Neutrophil (primary cell): ENCODE measurements at regions not wholly inside any gene's neighbourhood (a gene's known extent, or its start where the extent isn't known, plus 50 kb on each side); places are given as distances from the start of the nearest gene placed in this dataset.

Experiments used
- H3K27ac ChIP-seq: fragments of 200-600 bp; sonication (generic); 2 replicates; pipeline ENCODE4 v1.5.1; 2016; ENCODE audit warnings: mild to moderate bottlenecking, moderate library complexity
- H3K27me3 ChIP-seq: fragments of 200-600 bp; sonication (generic); 2 replicates; pipeline ENCODE4 v1.6.0; 2016; ENCODE audit warnings: mild to moderate bottlenecking
- H3K36me3 ChIP-seq: fragments of 200-600 bp; sonication (generic); 2 replicates; pipeline ENCODE4 v1.5.1; 2017
- H3K4me1 ChIP-seq, 2 experiments: fragments of 200-600 bp in 1 of 2; sonication (generic) in 1 of 2; 1 replicate in 1 of 2; 2 replicates in 1 of 2; pipeline versions ENCODE4 v1.5.1 to v1.6.1; 2013 to 2016; ENCODE audit warnings: low read depth in 1 of 2, low read length in 1 of 2, mild to moderate bottlenecking in 1 of 2, moderate library complexity in 1 of 2; ENCODE audit not compliant: control insufficient read depth in 1 of 2, insufficient read depth in 1 of 2
- H3K4me3 ChIP-seq, 2 experiments: fragments of 200-600 bp in 1 of 2; sonication (generic) in 1 of 2; 1 replicate in 1 of 2; 2 replicates in 1 of 2; pipeline ENCODE4 v1.5.1; 2013 to 2016; ENCODE audit warnings: low read depth in 1 of 2, low read length in 1 of 2, mild to moderate bottlenecking in 1 of 2, moderate library complexity in 1 of 2
- H3K9me3 ChIP-seq: fragments of 200-600 bp; sonication (generic); 2 replicates; pipeline ENCODE4 v1.5.1; 2016
- TF ChIP-seq, protein P1 (sequence below): fragments of 200-600 bp; sonication (generic); IDR thresholded peaks from 2 replicates; pipeline ENCODE4 v1.5.1; 2016; ENCODE audit warnings: antibody characterized with exemption

DNA sequence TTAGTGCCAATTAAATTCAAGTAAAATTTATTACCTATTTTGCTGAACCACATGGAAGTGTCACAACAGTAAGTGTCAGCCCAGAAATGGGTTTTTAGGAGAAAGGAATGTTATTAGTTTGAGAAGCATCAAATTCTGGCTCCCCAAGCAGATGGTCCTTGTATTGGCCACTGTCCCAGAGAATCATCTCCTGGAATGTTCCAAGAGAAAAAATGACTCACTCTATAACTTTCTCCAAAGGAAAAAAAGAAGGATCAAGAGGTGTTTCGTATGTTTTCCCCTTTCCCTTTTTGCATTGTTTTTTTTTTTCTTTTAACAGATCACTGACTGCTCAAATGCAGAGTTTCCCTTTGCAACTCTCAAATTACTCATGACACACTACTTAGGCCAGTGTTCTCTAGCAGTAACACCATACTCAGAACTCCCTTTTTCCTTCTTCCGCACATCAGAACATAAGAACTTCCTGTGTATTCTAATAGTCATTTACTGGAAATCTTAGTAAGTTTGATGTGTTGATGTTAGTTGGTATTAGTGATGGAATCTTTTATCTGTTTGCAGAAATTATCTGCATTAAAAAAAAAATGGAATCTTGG lies 390.3 kb downstream of the GPD2 start:
- Histone ChIP-seq H3K36me3 (no peaks in the 10 kb centered on the region), H3K27ac (no peak overlapping the region), H3K4me3 (no peak overlapping the region), H3K4me1 (no peaks in the 10 kb centered on the region), H3K9me3 (no peaks in the 10 kb centered on the region), H3K27me3 (no peaks in the 10 kb centered on the region)
- TF ChIP-seq, protein P1, sequence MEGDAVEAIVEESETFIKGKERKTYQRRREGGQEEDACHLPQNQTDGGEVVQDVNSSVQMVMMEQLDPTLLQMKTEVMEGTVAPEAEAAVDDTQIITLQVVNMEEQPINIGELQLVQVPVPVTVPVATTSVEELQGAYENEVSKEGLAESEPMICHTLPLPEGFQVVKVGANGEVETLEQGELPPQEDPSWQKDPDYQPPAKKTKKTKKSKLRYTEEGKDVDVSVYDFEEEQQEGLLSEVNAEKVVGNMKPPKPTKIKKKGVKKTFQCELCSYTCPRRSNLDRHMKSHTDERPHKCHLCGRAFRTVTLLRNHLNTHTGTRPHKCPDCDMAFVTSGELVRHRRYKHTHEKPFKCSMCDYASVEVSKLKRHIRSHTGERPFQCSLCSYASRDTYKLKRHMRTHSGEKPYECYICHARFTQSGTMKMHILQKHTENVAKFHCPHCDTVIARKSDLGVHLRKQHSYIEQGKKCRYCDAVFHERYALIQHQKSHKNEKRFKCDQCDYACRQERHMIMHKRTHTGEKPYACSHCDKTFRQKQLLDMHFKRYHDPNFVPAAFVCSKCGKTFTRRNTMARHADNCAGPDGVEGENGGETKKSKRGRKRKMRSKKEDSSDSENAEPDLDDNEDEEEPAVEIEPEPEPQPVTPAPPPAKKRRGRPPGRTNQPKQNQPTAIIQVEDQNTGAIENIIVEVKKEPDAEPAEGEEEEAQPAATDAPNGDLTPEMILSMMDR = no peak

DNA sequence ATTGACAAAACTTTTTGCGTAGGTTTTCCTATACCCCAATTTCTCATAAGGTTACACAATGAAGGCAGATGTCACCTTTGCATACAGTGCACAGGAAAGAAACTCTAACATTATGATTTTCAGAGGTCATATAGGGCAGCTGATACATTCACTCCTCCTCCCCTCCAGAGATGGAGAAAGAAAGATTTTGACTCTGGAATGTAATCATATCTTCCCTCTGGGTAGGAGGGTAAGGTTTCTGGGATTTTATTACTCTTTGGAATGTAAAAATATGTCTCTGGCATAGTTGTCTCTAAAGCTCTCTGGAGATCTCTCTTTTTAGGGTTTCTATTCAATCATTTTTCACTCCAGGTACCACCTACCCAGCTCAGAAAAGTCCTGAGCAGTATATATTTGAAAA lies 398.3 kb downstream of the GPD2 start:
- TF ChIP-seq, protein P1 = no peak
- no peaks in the 10 kb centered on the region for H3K9me3 ChIP-seq
- H3K36me3 ChIP-seq = no peaks in the 10 kb centered on the region
- no peak overlapping the region for H3K4me3 ChIP-seq
- no peaks in the 10 kb centered on the region for H3K27me3 ChIP-seq
- no peaks in the 10 kb centered on the region for H3K4me1 ChIP-seq
- H3K27ac ChIP-seq = no peak overlapping the region

DNA sequence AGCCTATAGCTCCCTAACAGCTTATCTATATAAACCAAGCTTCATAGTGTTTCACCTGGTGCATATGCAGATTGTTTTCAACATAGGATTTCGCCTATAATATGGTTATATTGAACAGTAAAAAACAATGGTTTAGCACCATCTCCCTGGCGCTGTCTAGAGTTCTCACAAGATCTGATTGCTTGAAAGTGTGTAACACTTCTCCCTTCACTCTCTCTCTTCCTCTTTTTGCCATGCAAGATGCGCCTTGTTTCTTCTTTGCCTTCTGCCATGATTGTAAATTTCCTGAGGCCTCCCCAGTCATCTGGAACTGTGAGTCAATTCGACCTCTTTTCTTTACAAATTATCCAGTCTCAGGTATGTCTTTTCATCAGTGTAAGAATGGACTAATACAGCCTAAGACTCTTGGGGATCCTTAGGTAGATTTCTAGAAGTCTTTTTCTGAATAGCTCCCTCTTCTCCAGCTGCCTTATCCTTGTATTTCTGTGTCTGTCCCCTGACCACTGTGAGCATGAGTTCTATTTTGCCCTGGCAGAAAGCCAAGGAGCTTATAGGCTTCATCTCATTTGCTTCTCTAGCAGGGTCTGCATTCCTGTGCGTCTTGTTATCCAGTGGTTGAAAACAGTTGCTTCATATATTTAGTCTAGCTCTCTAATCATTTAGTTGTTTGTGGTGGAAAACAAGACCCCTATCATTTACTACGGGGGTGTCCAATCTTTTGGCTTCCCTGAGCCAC lies 401.6 kb downstream of the GPD2 start:
- Histone ChIP-seq H3K9me3 (no peaks in the 10 kb centered on the region), H3K27me3 (no peaks in the 10 kb centered on the region), H3K4me1 (no peaks in the 10 kb centered on the region), H3K4me3 (no peak overlapping the region), H3K36me3 (no peaks in the 10 kb centered on the region), H3K27ac (no peak overlapping the region)
- TF ChIP-seq, protein P1 = no peak

DNA sequence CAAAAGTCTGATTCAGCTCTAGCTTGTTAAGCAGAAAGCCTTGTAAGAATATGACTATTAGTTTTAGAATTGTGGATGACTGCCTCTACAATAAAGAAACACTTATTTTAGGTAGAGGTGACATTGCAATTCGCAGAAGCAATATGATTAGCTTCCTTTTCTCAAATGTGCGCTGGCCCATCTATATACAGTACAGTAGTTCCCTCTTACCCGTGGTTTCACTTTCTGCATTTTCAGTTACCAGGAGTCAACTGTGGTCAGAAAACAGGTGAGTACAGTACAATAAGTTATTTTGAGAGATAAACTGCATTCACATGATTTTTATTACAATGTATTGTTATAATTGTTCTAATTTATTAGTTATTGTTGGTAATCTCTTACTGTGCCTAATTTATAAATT lies 405.1 kb downstream of the GPD2 start:
- TF ChIP-seq, protein P1 = no peak
- Histone ChIP-seq H3K4me1 (no peaks in the 10 kb centered on the region), H3K9me3 (no peaks in the 10 kb centered on the region), H3K27ac (no peak overlapping the region), H3K27me3 (no peaks in the 10 kb centered on the region), H3K4me3 (no peak overlapping the region), H3K36me3 (no peaks in the 10 kb centered on the region)

DNA sequence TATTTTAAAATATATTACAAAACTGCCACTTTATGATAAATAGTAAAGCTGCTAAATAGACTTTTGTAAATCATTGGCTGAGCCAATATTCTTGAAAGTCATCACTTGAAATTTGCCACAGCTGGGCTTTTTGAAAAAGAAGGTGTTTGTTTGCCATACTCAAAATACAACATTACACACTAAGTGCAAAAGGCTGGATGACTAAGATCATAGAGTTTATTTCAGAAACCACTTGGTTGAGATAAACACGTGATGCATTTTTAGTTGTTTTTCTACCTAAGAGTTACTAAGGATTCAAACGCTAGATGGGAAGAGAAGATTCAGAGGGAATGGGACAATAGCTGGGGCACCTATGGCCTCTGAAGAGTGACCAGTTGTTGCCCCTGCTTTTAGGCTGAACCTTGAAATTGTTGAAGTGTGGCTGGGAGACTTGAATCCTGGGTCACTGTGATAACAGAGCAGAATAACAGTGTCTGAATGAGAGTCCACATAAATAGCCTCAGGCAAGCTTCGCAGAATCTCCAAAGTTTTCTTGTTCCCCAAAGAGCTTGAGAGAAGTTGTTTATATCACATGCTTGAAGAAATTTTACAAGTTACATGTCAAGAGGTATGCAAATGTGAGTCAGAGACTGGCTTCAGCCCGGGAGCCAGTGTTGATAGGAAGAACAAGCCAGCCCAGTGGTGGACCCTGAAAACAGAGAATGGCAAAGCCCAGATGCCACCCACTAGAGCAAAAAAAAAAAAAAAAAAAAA lies 409.8 kb downstream of the GPD2 start:
- TF ChIP-seq, protein P1 = no peak
- Histone ChIP-seq H3K36me3 (no peaks in the 10 kb centered on the region), H3K4me3 (no peak overlapping the region), H3K27me3 (no peaks in the 10 kb centered on the region), H3K4me1 (no peaks in the 10 kb centered on the region), H3K27ac (no peak overlapping the region), H3K9me3 (no peaks in the 10 kb centered on the region)
